Omental fat pad (tissue), 3 donors: ENCODE measurements at regions not wholly inside any gene's neighbourhood (a gene's known extent, or its start where the extent isn't known, plus 50 kb on each side); places are given as distances from the start of the nearest gene placed in this dataset.

Source experiments
- ATAC-seq: fragments of 150-250 bp; one replicate; pipeline ENCODE4 v1.9.1; 2016; ENCODE audit warnings: mild to moderate bottlenecking, moderate library complexity; ENCODE audit not compliant: low FRiP score
- DNase-seq: peaks from one replicate; pipeline ENCODE4 v3.0.0-alpha.2; 2019; ENCODE audit warnings: low spot score
- CTCF ChIP-seq, 3 donors: fragments of 450-650 bp; IDR thresholded peaks; one replicate each; pipeline ENCODE4 v1.5.1; 2016 to 2017; ENCODE audit warnings: antibody characterized with exemption in 3 of 3, mild to moderate bottlenecking in 3 of 3, moderate library complexity in 2 of 3

GRCh38 chr9:12155401-12156134 lies 537.6 kb upstream of the TYRP1 start:
- TF ChIP-seq CTCF (IDR thresholded peaks at IDR 0.05): no peak
- ATAC-seq: no peak
- DNase-seq: no peak

- ATAC-seq (no peak), DNase-seq (no peak)
- TF ChIP-seq CTCF (IDR thresholded peaks at IDR 0.05): no peak
Observed at GRCh38 chr9:12162181-12162815, 530.9 kb upstream of the TYRP1 start.

- no peak for TF ChIP-seq CTCF (IDR thresholded peaks at IDR 0.05)
- DNase-seq (no peak), ATAC-seq (no peak)
Observed at GRCh38 chr9:12163723-12164458, 529.3 kb upstream of the TYRP1 start.

GRCh38 chr9:12166518-12166917 lies 526.7 kb upstream of the TYRP1 start:
- no peak for ATAC-seq
- no peak for TF ChIP-seq CTCF (IDR thresholded peaks at IDR 0.05)

GRCh38 chr9:12170456-12170855 lies 522.7 kb upstream of the TYRP1 start:
- DNase-seq: no peak
- TF ChIP-seq CTCF (IDR thresholded peaks at IDR 0.05): no peak
- ATAC-seq: no peak

More at GRCh38 chr9:12166518-12166917, 526.7 kb upstream of the TYRP1 start:
- no peak for DNase-seq

GRCh38 chr9:12178634-12179033 lies 514.6 kb upstream of the TYRP1 start:
- ATAC-seq (no peak), DNase-seq (no peak)
- no peak for TF ChIP-seq CTCF (IDR thresholded peaks at IDR 0.05)
